Breast epithelium (tissue), 4 donors: ENCODE measurements at regions not wholly inside any gene's neighbourhood (a gene's known extent, or its start where the extent isn't known, plus 50 kb on each side); places are given as distances from the start of the nearest gene placed in this dataset.

Experiments used
- DNase-seq, 2 donors: peaks; one replicate each; pipeline ENCODE4 v3.0.0-alpha.2; 2019; ENCODE audit warnings: low spot score in 2 of 2
- H3K27ac ChIP-seq, 2 donors: fragments of 200-600 bp; sonication (generic) in 1 of 2; one replicate each; pipeline ENCODE4 v1.5.1; 2016 to 2019; ENCODE audit warnings: mild to moderate bottlenecking in 1 of 2
- H3K27me3 ChIP-seq, 2 donors: fragments of 200-600 bp; sonication (generic) in 1 of 2; one replicate each; pipeline versions ENCODE4 v1.5.1 to v1.6.0; 2017 to 2019; ENCODE audit warnings: control low read depth in 1 of 2, mild to moderate bottlenecking in 1 of 2
- H3K36me3 ChIP-seq: fragments of 200-600 bp; one replicate; pipeline ENCODE4 v1.5.1; 2019
- H3K4me1 ChIP-seq, 2 donors: fragments of 200-600 bp; sonication (generic); one replicate each; pipeline ENCODE4 v1.5.1; 2016 to 2019; ENCODE audit warnings: control low read depth in 1 of 2
- H3K4me3 ChIP-seq, 3 donors: fragments of 200-600 bp; sonication (generic); 1 replicate in 2 of 3; 2 replicates in 1 of 3; pipeline ENCODE4 v1.5.1; 2016 to 2019; ENCODE audit warnings: mild to moderate bottlenecking in 3 of 3, moderate library complexity in 2 of 3
- H3K9me3 ChIP-seq, 2 donors: fragments of 200-600 bp; sonication (generic) in 1 of 2; one replicate each; pipeline ENCODE4 v1.5.1; 2016 to 2019; ENCODE audit warnings: control low read depth in 1 of 2
- POLR2A ChIP-seq: fragments of 450-650 bp; IDR thresholded peaks from one replicate; pipeline ENCODE4 v1.6.1; 2016; ENCODE audit warnings: antibody characterized with exemption, mild to moderate bottlenecking, moderate library complexity
- POLR2AphosphoS5 ChIP-seq, 3 donors: sonication (generic); formaldehyde crosslinking; IDR thresholded peaks; one replicate each; pipeline ENCODE4 v1.6.1; 2017; ENCODE audit warnings: antibody characterized with exemption in 3 of 3
- intact Hi-C: fragments of 100-400 bp; cut with DNase I; formaldehyde crosslinking; loops from one replicate; pipeline ENCODE4 v1.15.1; 2023; ENCODE audit warnings: low total_unique reads
- TF ChIP-seq, protein P1 (sequence below), 3 donors: fragments of 450-650 bp; IDR thresholded peaks; one replicate each; pipeline ENCODE4 v1.5.1; 2016 to 2017; ENCODE audit warnings: antibody characterized with exemption in 3 of 3, mild to moderate bottlenecking in 3 of 3, moderate library complexity in 3 of 3

DNA sequence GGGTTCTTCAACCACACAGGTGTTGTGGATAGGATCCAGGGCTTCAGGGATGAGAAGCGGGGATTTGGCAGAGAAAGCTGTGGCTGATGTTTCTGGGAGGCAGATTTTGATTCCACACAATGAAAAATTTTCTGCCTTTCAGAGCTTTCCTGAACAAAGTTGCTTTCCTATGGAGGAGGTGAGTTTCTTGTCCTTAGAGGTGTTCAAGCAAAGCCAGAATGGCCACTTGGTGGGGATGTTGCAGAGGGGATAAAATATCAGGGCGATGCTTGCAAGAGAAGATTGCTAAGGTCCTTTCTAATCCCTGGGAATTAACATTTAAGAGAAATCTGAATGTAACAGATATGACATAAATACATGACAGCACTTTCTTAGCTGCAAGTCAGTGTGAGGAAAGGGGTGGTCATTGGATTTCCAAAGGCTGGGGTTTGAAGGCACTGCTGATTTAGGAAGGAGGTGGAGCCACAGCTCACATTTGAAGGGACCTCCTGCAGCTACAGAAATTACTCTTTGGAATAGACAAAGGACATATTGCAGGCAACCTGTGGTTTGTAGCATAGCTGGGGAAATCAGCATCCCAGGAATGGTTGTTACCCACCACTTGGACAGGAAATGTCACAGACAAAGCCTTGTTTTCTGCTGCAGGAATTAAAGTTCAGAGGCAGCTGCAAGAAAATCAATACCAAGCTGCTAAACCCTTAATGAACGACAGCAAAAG lies 271.1 kb upstream of the CHD6 start:
- Histone ChIP-seq H3K27ac (no peak overlapping the region), H3K4me3 (no peak overlapping the region), H3K27me3 (no peaks in the 10 kb centered on the region), H3K36me3 (no peaks in the 10 kb centered on the region), H3K4me1 (no peaks in the 10 kb centered on the region), H3K9me3 (no peaks in the 10 kb centered on the region)
- DNase-seq, result no peak
- intact Hi-C loops, result no loop called here
- TF ChIP-seq POLR2AphosphoS5 (IDR thresholded peaks at IDR 0.05), result no peak
- TF ChIP-seq, protein P1, sequence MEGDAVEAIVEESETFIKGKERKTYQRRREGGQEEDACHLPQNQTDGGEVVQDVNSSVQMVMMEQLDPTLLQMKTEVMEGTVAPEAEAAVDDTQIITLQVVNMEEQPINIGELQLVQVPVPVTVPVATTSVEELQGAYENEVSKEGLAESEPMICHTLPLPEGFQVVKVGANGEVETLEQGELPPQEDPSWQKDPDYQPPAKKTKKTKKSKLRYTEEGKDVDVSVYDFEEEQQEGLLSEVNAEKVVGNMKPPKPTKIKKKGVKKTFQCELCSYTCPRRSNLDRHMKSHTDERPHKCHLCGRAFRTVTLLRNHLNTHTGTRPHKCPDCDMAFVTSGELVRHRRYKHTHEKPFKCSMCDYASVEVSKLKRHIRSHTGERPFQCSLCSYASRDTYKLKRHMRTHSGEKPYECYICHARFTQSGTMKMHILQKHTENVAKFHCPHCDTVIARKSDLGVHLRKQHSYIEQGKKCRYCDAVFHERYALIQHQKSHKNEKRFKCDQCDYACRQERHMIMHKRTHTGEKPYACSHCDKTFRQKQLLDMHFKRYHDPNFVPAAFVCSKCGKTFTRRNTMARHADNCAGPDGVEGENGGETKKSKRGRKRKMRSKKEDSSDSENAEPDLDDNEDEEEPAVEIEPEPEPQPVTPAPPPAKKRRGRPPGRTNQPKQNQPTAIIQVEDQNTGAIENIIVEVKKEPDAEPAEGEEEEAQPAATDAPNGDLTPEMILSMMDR (IDR thresholded peaks at IDR 0.05), result no peak
- TF ChIP-seq POLR2A, result no peak

DNA sequence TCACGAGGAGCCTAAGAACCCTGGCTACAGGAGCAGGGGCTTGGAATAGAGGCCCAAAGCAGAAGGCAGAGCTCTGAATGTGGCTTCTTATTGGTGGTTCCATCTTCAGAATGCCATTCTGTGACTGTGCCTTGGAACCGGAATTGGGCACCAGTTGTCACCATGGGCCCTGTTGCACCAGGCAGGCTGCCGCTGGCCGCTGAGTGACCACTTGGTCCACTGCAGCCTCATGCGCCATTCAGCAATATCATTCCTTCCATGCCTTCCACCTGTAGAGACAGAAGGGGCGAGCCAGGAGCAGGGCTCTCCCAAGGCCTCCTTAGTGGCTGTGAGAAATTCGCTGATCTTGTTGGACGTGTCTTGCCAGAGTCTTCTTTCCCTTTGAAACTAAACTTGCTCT lies 270.3 kb upstream of the CHD6 start:
- Histone ChIP-seq H3K27ac (no peak overlapping the region), H3K9me3 (no peaks in the 10 kb centered on the region), H3K4me1 (no peaks in the 10 kb centered on the region), H3K4me3 (no peak overlapping the region), H3K36me3 (no peaks in the 10 kb centered on the region), H3K27me3 (no peaks in the 10 kb centered on the region)
- intact Hi-C loops, result no loop called here
- no peak for DNase-seq
- TF ChIP-seq POLR2A, result no peak
- no peak for TF ChIP-seq POLR2AphosphoS5 (IDR thresholded peaks at IDR 0.05)
- TF ChIP-seq, protein P1 (IDR thresholded peaks at IDR 0.05), result no peak

DNA sequence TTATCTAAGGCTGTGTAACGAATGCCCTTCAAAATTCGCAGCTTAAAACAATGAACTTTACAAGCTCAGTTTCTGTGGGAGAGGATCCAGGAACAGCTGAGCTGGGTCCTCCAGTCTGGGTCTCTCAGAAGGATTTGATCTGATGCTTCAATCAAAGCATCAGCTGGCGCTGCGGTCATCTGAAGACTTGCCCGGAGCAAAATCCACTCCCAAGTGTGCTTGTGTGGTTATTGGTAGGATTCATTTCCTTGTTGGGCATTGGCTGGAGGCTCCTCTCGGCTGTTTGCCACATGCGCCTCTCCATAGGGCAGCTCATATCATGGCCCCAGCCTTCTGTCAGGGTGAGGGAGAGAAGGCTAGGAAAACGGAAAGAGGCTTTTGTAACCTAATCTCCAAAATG lies 269.3 kb upstream of the CHD6 start:
- no peak for DNase-seq
- TF ChIP-seq POLR2AphosphoS5 (IDR thresholded peaks at IDR 0.05) (no peak), POLR2A (no peak)
- TF ChIP-seq, protein P1 (IDR thresholded peaks at IDR 0.05), result no peak
- Histone ChIP-seq H3K4me1 (no peaks in the 10 kb centered on the region), H3K27ac (no peak overlapping the region), H3K9me3 (no peaks in the 10 kb centered on the region), H3K36me3 (no peaks in the 10 kb centered on the region), H3K4me3 (no peak overlapping the region), H3K27me3 (no peaks in the 10 kb centered on the region)
- intact Hi-C loops, result no loop called here

DNA sequence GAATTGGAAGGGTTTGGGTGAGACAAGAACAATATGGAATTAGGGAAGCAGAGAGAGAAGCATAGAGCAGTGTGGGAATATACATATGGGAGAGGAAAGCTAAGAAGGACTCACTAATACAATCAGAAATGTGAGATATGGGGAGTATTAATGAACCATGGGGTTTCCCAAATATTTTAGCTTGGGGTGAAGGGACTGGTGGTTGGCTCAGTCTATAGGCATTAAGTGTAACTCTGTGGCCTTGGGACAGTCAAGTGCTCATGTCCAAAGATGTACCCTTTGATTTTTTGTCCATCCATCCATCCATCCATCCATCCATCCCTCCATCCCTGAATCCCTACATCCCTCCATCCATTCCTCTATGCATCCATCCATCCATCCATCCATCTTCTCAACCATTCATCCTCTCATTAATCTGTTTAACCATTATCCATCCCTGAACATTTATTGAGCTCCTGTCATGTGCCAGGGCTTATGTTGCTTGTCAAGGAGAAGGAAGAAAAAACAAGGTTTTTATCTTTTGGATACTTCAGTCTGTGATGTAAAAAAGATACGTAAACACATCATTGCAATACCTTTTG lies 263.4 kb upstream of the CHD6 start:
- Histone ChIP-seq H3K9me3 (no peaks in the 10 kb centered on the region), H3K4me3 (no peak overlapping the region), H3K4me1 (no peaks in the 10 kb centered on the region), H3K27me3 (no peaks in the 10 kb centered on the region), H3K36me3 (no peaks in the 10 kb centered on the region), H3K27ac (no peak overlapping the region)
- DNase-seq, result no peak
- intact Hi-C loops, result no loop called here
- TF ChIP-seq POLR2AphosphoS5 (IDR thresholded peaks at IDR 0.05) (no peak), POLR2A (no peak)

DNA sequence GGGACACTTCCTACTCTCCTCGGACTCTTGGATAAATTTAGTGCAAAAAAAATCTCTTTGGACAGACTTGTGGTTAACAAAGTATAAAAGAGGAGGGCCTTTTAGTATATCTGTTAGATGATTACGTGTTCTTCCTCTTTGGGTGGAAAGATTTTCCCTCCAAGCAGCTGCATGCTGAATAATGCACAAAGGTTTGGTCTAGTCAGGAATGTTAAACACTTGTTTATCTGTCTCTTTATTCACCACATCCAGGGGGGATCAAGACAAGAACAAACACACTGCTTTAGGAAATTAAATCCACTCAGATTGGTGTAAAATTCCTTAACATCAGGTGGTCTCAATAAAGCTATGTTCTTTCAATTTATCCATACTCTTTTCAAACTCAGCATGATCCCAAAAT lies 260.9 kb upstream of the CHD6 start:
- H3K36me3 ChIP-seq, result no peaks in the 10 kb centered on the region
- H3K27me3 ChIP-seq, result no peaks in the 10 kb centered on the region
- no peak overlapping the region for H3K4me3 ChIP-seq
- H3K27ac ChIP-seq, result no peak overlapping the region
- no peak for TF ChIP-seq POLR2A
- intact Hi-C loops, result no loop called here
- no peaks in the 10 kb centered on the region for H3K4me1 ChIP-seq
- no peak for DNase-seq
- no peaks in the 10 kb centered on the region for H3K9me3 ChIP-seq

DNA sequence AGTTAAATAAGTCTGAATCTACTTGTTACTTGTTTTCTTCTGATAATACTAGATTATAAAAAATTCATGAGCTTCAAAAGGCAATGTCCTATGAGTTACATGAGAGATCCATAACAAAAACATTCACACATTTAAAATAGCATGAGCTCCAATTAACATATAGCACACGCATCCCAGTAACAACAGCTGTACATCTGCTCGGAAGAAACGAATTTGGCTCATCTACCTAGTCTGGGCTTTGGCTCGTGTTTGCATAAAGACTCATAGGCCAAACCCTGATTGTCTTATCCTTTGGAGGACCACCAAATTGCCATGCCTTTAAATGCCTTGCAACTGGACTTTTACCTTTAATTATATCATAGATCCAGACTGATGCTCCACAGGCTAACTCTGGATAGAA lies 259.7 kb upstream of the CHD6 start:
- Histone ChIP-seq H3K36me3 (no peaks in the 10 kb centered on the region), H3K4me1 (no peaks in the 10 kb centered on the region), H3K27me3 (no peaks in the 10 kb centered on the region), H3K27ac (no peak overlapping the region), H3K9me3 (no peaks in the 10 kb centered on the region), H3K4me3 (no peak overlapping the region)
- no peak for DNase-seq
- no peak for TF ChIP-seq POLR2AphosphoS5 (IDR thresholded peaks at IDR 0.05)
- TF ChIP-seq, protein P1 (IDR thresholded peaks at IDR 0.05), result no peak
- TF ChIP-seq POLR2A, result no peak
- intact Hi-C loops, result no loop called here
